NCI-H1694 treated with DMSO at 0.1 percent for 48 hours (cell line): ENCODE measurements at regions not wholly inside any gene's neighbourhood (a gene's known extent, or its start where the extent isn't known, plus 50 kb on each side); places are given as distances from the start of the nearest gene placed in this dataset.
"Not testable (repeated sequence)": the region's sequence is repeated elsewhere in the genome, so short reads cannot be mapped to it uniquely, and the experiment has no call there.

ENCODE experiments used
- DNase-seq: peaks from one replicate; lab custom pipeline; 2025; lab: John Stamatoyannopoulos, UW

DNA sequence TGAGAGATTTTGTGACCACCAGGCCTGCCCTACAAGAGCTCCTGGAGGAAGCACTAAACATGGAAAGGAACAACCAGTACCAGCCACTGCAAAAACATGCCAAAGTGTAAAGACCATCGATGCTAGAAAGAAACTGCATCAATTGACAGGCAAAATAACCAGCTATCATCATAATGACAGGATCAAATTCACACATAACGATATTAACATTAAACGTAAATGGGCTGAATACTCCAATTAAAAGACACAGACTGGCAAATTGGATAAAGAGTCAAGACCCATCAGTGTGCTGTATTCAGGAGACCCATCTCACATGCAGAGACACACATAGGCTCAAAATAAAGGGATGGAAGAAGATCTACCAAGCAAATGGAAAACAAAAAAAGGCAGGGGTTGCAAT lies 182.4 kb downstream of the PRELID2 start:
- DNase-seq = not testable (repeated sequence)

DNA sequence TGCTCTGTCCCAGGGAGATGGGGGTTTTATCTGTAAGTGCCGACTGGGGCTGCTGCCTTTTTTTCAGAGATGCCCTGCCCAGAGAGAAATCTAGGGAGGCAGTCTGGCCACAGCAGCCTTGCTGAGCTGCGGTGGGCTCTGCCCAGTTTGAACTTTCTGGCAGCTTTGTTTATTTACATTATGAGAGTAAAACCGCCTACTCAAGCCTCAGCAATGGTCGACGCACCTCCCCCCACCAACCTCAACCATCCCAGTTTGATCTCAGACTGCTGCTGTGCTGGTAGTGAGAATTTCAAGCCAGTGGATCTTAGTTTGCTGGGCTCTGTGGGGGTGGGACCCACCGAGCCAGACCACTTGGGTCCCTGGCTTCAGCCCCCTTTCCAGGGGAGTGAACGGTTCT lies 188.0 kb downstream of the PRELID2 start:
- DNase-seq = not testable (repeated sequence)

DNA sequence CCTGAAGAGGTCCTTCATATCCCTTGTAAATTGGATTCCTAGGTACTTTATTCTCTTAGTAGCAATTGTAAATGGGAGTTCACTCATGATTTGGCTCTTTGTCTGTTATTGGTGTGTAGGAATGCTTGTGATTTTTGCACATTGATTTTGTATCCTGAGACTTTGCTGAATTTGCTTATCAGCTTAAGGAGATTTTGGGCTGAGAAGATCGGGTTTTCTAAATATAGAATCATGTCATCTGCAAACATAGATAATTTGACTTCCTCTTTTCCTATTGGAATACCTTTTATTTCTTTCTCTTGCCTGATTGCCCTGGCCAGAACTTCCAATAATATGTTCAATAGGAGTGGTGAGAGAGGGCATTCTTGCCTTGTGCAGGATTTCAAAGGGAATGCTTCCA lies 191.9 kb downstream of the PRELID2 start:
- DNase-seq = not testable (repeated sequence)

DNA sequence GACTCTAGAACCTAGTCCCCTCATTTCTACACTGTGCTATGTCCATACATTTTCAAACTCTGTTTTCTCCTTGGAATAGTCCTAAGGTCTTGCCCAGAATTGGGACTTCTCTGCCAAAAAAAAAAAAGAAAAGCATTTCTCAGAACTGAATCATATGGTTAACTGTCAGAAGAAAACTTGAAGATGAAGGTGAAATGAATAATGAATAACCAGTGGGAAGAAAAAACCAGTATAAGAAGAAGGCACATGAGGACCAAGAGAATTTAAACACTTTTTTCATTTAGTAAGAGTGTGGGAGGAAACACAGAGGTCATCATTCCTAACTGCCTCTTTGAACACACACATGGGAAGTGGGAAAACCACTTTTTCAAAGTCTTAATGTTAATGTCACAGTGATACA lies 197.7 kb downstream of the PRELID2 start:
- no peak for DNase-seq

DNA sequence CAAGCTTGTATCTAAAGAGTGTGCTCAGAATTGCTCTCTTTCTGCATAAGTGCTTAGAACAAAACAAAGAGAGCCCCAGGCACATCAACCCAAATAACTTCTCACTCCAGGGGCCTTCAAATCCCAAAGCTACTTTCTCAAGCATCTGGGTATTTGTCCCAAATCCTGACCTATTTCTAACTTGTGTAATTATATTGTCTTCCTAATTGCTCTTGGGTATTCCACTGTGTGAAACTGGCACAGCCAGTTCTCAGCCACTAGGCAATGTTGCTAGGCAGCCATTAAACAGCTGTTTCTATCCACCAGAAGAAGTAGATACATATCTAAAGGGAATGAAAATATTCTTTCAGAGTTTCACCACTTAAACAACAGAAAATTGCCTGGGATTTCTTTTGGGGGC lies 198.8 kb downstream of the PRELID2 start:
- DNase-seq = no peak

DNA sequence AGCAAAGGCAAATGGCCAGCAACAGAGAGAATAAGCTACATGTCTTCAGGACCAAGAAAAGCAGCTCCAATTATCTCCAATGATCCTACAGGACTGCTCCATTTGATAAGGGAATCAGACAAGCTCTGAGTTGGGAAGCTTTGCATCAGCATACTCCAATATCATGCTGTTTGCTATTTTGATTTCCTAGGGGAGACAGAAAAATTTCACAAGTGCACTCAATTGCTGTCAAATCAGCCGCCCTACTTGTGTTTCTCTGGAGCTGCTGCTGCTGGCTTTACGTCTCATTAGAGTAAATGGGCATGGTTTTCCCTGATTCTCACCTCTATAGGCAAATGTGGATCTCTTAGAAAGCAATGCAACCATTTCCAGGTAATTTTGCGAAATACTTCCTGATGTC lies 201.7 kb downstream of the PRELID2 start:
- DNase-seq = no peak

DNA sequence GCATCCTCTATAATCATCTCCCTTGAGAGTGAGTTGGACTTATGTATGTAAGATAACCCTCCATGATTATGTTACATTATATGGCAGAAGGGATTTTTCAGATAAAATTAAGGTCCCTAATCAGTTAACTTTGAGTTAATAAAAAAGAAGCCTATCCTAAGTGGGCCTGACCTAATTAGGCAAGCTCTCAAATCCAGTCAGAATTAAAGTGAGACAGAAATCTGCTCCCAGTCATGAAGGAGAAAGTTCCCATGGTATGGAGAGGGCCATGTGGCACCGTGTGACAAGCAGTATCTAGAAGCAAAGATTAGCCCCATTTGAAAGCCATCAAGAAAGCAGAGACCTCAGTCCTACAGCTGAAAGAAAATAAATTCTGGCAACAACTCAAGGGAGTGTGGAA lies 202.4 kb downstream of the PRELID2 start:
- no peak for DNase-seq

GRCh38 chr5:145629047-145629446 lies 206.1 kb downstream of the PRELID2 start:
- no peak for DNase-seq

DNA sequence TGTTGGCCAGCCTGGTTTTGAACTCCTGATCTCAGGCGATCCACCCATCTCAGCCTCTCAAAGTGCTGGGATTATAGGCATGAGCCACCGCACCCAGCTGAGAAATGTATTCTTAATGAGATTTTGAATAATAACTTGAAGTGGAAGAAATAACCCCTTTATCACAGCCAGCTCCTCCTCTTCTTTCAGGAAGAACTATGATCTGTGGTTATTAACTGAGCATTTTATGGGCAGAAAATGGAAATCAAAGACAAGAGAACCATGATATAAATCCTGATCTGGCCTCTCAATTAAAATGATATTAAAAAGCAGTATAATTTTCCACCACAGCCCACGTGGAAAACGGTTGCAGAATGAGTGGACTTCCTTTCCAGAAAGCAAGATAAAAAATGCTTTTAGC lies 206.6 kb downstream of the PRELID2 start:
- DNase-seq = no peak

GRCh38 chr5:145619806-145620310 lies 215.3 kb downstream of the PRELID2 start:
- DNase-seq = no peak

GRCh38 chr5:145616739-145617138 lies 218.4 kb downstream of the PRELID2 start:
- not testable (repeated sequence) for DNase-seq

DNA sequence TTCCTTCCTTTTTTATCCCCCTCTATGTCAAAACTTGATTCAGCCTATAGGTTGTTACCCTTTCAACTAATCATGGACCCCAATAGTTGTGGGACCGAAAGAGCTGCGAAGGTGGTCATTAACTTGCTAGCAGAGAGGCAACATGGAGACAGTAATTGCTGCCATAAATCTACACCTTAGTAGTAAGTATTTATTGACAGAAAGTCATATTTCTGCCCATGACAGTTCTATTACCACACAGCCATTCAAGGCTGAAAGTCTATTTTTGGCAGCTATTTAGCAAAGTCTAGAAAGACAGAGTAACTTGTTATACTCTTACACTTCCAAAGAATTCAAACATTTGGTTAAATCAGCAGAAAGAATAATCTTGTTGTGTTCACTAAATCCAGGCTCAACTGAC lies 236.2 kb downstream of the PRELID2 start:
- DNase-seq = no peak

DNA sequence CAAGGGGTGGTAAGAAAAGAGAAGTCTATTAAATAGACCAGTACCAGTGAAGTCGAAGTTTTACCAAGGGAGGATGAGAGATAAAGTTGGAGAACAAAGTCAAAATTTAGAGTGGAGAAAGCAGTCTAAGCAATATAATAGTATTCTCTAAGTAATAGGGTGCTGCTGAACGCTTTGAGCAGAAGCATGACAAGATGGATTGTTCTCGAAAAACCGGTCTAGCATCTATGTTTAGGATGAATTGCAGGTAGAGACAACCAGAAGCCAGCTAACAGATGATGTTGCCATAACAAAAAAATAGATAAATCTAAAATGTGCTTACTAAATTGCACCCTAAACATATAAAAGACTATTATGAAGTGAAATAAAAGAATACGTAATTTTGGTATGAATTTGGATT lies 237.0 kb downstream of the PRELID2 start:
- no peak for DNase-seq

GRCh38 chr5:145591578-145591977 lies 243.6 kb downstream of the PRELID2 start:
- no peak for DNase-seq

DNA sequence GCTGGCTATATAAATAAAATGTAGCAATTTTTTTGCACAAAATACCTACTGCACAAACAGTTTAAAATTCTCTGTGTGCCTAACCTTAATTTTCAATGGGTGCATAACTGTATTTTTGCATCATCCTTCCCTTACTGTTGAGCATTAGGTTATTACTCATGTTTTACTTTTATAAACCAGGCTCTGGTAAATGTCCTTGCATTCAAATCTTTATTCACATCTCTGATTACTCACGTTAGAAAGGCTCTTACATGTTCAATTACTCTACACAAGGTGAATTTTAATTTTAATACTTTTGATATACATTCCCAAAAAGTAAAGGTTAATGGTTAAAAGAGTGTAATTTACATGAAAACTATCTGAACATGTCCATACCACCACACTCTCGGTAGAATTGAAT lies 246.1 kb downstream of the PRELID2 start:
- DNase-seq = no peak

DNA sequence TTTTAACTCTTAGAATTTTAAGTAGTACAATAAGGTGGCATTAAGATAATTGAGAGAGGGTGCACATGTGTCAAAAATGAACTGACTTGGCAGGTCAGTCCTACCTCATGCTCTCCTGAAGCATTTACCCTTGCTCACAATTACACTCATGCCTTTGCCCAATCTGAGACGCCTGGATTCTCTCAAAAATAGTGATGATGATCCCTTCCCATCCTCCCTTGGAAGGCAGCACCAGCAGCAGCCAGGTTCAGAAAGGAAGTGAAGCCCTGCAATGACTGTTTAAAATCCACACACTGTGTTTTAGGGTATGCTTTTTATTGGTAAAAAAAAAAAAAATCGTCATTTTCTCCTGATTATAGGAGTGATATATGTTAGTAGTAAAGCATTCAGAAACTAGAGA lies 246.6 kb downstream of the PRELID2 start:
- DNase-seq = no peak

- no peak for DNase-seq
These were observed 247.0 kb downstream of the PRELID2 start for GRCh38 chr5:145588113-145588512.

GRCh38 chr5:145587710-145588109 lies 247.4 kb downstream of the PRELID2 start:
- DNase-seq = no peak

DNA sequence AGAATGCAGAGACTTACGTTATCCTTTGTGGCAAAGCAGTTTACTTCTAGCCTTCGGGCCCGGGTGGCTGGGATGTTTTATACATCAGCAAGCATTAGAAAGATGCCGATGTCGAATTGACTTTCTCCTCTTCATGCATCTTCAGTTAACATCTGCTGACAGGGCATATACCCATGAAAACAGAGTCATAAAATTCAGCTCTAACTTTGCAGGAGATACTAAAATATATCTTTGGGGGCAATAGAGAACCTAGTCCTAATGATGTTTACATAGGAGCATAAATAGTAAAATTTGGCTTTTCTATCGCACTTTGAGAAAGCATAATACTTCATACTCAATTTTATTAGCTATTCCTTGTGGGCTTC lies 247.9 kb downstream of the PRELID2 start:
- no peak for DNase-seq

- DNase-seq = no peak
These were observed 248.4 kb downstream of the PRELID2 start for GRCh38 chr5:145586661-145587307.

- no peak for DNase-seq
These were observed 249.5 kb downstream of the PRELID2 start for GRCh38 chr5:145585443-145586148.

DNA sequence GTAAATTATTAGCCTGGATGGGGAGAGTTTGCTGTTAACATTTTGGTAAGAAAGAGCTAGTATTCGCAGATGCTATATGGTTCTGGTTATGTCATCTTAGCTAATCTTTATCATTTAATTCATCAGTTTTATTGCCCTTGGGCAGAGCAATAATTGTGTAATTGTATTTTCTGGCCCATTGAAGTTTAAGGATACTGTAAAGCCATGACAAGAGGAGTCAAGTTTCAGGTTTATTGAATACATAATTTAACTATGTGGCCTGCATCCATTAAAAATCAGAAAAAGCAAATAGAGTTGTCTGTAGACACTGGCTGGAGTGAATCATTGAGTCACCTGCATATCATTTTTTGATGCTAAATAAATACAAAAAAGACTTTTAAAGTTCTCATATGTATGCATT lies 255.8 kb downstream of the PRELID2 start:
- DNase-seq = no peak

DNA sequence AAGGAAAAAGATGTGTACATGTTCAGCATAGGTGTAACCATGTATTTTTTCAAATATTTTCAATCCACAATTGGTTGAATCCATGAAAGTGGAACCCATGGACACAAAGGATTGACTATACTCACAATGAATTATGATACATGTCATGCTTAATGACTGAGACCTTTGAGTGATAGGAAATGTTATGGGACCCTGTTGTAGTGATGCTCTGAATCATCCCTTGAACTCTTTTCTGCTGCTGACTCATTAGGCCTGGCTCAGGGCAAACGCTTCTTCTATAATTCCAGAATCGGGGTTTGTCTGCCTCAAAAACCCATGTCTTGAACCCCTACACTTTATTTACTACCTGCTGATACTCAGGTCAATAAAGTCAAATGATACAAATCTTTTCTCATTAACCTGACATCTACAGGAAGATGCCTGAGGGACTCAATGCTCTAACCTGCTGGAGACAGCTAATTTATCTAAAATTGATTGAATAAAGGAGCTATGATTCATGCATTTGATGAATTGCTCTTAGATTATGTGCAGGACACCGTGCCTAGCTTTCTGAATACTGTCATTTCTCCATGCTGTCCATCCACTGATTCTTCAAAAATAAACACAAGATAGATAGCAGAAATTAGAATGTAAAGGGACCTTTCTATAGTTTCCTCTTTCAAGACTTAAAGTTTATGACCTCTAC lies 260.1 kb downstream of the PRELID2 start:
- DNase-seq = no peak
